Osteocyte (in vitro differentiated cells): ENCODE measurements at regions not wholly inside any gene's neighbourhood (a gene's known extent, or its start where the extent isn't known, plus 50 kb on each side); places are given as distances from the start of the nearest gene placed in this dataset.

Source experiments
- DNase-seq: peaks from one replicate; pipeline ENCODE4 v3.0.0; 2021; ENCODE audit warnings: mixed read lengths; ENCODE audit not compliant: unreplicated experiment; ENCODE audit errors: extremely low spot score
- H3K27ac Mint-ChIP-seq: one replicate; pipeline ENCODE4 v1.8.0; 2021; ENCODE audit warnings: mild to moderate bottlenecking, mixed read lengths; ENCODE audit not compliant: unreplicated experiment
- H3K27me3 Mint-ChIP-seq: one replicate; pipeline ENCODE4 v1.8.0; 2021; ENCODE audit warnings: mixed read lengths; ENCODE audit not compliant: unreplicated experiment
- H3K36me3 Mint-ChIP-seq: one replicate; pipeline ENCODE4 v1.8.0; 2021; ENCODE audit warnings: mixed read lengths; ENCODE audit not compliant: unreplicated experiment
- H3K4me1 Mint-ChIP-seq: one replicate; pipeline ENCODE4 v1.8.0; 2021; ENCODE audit warnings: mixed read lengths; ENCODE audit not compliant: unreplicated experiment
- H3K4me3 Mint-ChIP-seq: one replicate; pipeline ENCODE4 v1.8.0; 2021; ENCODE audit warnings: mild to moderate bottlenecking, moderate library complexity, mixed read lengths; ENCODE audit not compliant: unreplicated experiment
- H3K9me3 Mint-ChIP-seq: one replicate; pipeline ENCODE4 v1.8.0; 2021; ENCODE audit warnings: mixed read lengths; ENCODE audit not compliant: unreplicated experiment
- CTCF ChIP-seq: fragments of 200-600 bp; sonication (generic); IDR thresholded peaks from 2 replicates; pipeline ENCODE4 v1.5.0; 2021; ENCODE audit warnings: antibody characterized with exemption, mild to moderate bottlenecking, moderate library complexity

- no peak overlapping the region for H3K27ac Mint-ChIP-seq
These were observed 61.4 kb upstream of the TLE3 start for GRCh38 chr15:70159001-70159712.

GRCh38 chr15:70158309-70159000, 60.7 kb upstream of the TLE3 start:
- no peak for DNase-seq
- Mint-ChIP-seq H3K36me3 (no peaks in the 10 kb centered on the region), H3K9me3 (no peaks in the 10 kb centered on the region), H3K27me3 (peaks cover 70% of the 10 kb centered on the region), H3K4me1 (peaks cover 23% of the 10 kb centered on the region), H3K4me3 (no peak overlapping the region), H3K27ac (no peak overlapping the region)
- TF ChIP-seq CTCF: no peak

More at GRCh38 chr15:70159001-70159712, 61.4 kb upstream of the TLE3 start:
- H3K4me1 Mint-ChIP-seq: peaks cover 20% of the 10 kb centered on the region
- no peak for DNase-seq
- H3K27me3 Mint-ChIP-seq: peaks cover 66% of the 10 kb centered on the region
- no peak overlapping the region for H3K4me3 Mint-ChIP-seq
- H3K36me3 Mint-ChIP-seq: no peaks in the 10 kb centered on the region
- H3K9me3 Mint-ChIP-seq: no peaks in the 10 kb centered on the region
- TF ChIP-seq CTCF: no peak

GRCh38 chr15:70156671-70157271, 59.1 kb upstream of the TLE3 start:
- peaks cover 65% of the 10 kb centered on the region for H3K27me3 Mint-ChIP-seq
- no peak overlapping the region for H3K4me3 Mint-ChIP-seq
- peaks cover 26% of the 10 kb centered on the region for H3K4me1 Mint-ChIP-seq
- no peak for DNase-seq
- H3K27ac Mint-ChIP-seq: no peak overlapping the region
- no peaks in the 10 kb centered on the region for H3K9me3 Mint-ChIP-seq
- TF ChIP-seq CTCF: no peak
- H3K36me3 Mint-ChIP-seq: no peaks in the 10 kb centered on the region

GRCh38 chr15:70154718-70155347, 57.1 kb upstream of the TLE3 start:
- H3K4me3 Mint-ChIP-seq: no peak overlapping the region
- peaks cover 25% of the 10 kb centered on the region for H3K4me1 Mint-ChIP-seq
- DNase-seq: no peak
- H3K9me3 Mint-ChIP-seq: no peaks in the 10 kb centered on the region
- no peak for TF ChIP-seq CTCF
- no peak overlapping the region for H3K27ac Mint-ChIP-seq
- peaks cover 51% of the 10 kb centered on the region for H3K27me3 Mint-ChIP-seq
- H3K36me3 Mint-ChIP-seq: no peaks in the 10 kb centered on the region
